ENCODE measurements at regions not wholly inside any gene's neighbourhood (a gene's known extent, or its start where the extent isn't known, plus 50 kb on each side); places are given as distances from the start of the nearest gene placed in this dataset.

DNA sequence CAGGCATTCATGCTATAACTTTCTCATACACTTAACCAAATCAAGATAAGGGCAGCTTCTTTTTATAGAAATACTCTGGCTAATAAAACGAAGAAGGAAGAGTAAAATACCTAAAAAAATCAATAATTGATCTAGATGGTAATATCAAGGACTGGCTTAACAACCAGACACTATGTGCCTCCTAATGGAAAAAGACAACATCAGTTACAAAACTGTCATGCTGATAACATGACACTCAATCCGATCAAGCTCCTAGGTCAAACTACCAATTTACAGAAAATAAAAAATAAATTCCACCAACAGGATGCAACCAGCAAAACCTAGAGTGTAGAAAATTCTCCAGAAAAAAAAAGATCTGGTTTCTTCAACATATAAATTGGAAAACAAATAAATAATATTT lies 634.6 kb downstream of the IGSF11 start:
- H3K36me3 ChIP-seq (ENCODE audit: insufficient read depth) = no peaks in the 10 kb centered on the region
- no peak for DNase-seq (ENCODE audit: low spot score)
- no peaks in the 10 kb centered on the region for H3K27me3 ChIP-seq (ENCODE audit: insufficient read depth)
- no peaks in the 10 kb centered on the region for H3K9me3 Mint-ChIP-seq
- no peak overlapping the region for H3K27ac Mint-ChIP-seq
- no peak for ATAC-seq
- no peak overlapping the region for H3K4me3 ChIP-seq
- no peak overlapping the region for H2AFZ ChIP-seq
- no peaks in the 10 kb centered on the region for H4K20me1 ChIP-seq (replicated peaks; ENCODE audit: insufficient read depth)
- no peaks in the 10 kb centered on the region for H3K4me1 Mint-ChIP-seq
- H3K27ac ChIP-seq (ENCODE audit: low read depth) = no peak overlapping the region
- H3K9me2 ChIP-seq (ENCODE audit: insufficient read depth) = no peaks in the 10 kb centered on the region
- no peaks in the 10 kb centered on the region for H3K4me1 ChIP-seq (ENCODE audit: insufficient read depth)
- no peaks in the 10 kb centered on the region for H3F3A ChIP-seq (replicated peaks; ENCODE audit: low read depth)
- H3K79me2 ChIP-seq (replicated peaks; ENCODE audit: insufficient read depth) = no peaks in the 10 kb centered on the region
- H3K4me2 ChIP-seq = no peak overlapping the region
- H3K36me3 Mint-ChIP-seq (ENCODE audit: low read depth) = no peaks in the 10 kb centered on the region
- no peaks in the 10 kb centered on the region for H3K27me3 Mint-ChIP-seq (ENCODE audit: insufficient read depth, low read depth, poor library complexity)
- no peak overlapping the region for H3K4me3 Mint-ChIP-seq
- TF ChIP-seq CREB1 (CRISPR knock-in tag; IDR thresholded peaks at IDR 0.05; ENCODE audit: low read depth) (no peak), EZH2 (IDR thresholded peaks at IDR 0.05; ENCODE audit: low read depth, unreplicated experiment) (no peak), CTCF (conservative IDR thresholded peaks at IDR 0.05; ENCODE audit: low read depth in 2 of 2) (no peak), JUNB (IDR thresholded peaks at IDR 0.05; ENCODE audit: unreplicated experiment) (no peak), ZNF114 (CRISPR knock-in tag; IDR thresholded peaks at IDR 0.05) (no peak), NANOG (IDR thresholded peaks at IDR 0.05; ENCODE audit: borderline replicate concordance) (no peak), STAT1 (IDR thresholded peaks at IDR 0.05; ENCODE audit: unreplicated experiment) (no peak), POLR2AphosphoS5 (IDR thresholded peaks at IDR 0.05; ENCODE audit: low read depth) (no peak), ZNF331 (CRISPR knock-in tag; IDR thresholded peaks at IDR 0.05; ENCODE audit: low read depth) (no peak), EZH2phosphoT487 (IDR thresholded peaks at IDR 0.05; ENCODE audit: unreplicated experiment) (no peak)
- TF ChIP-seq, protein P1, sequence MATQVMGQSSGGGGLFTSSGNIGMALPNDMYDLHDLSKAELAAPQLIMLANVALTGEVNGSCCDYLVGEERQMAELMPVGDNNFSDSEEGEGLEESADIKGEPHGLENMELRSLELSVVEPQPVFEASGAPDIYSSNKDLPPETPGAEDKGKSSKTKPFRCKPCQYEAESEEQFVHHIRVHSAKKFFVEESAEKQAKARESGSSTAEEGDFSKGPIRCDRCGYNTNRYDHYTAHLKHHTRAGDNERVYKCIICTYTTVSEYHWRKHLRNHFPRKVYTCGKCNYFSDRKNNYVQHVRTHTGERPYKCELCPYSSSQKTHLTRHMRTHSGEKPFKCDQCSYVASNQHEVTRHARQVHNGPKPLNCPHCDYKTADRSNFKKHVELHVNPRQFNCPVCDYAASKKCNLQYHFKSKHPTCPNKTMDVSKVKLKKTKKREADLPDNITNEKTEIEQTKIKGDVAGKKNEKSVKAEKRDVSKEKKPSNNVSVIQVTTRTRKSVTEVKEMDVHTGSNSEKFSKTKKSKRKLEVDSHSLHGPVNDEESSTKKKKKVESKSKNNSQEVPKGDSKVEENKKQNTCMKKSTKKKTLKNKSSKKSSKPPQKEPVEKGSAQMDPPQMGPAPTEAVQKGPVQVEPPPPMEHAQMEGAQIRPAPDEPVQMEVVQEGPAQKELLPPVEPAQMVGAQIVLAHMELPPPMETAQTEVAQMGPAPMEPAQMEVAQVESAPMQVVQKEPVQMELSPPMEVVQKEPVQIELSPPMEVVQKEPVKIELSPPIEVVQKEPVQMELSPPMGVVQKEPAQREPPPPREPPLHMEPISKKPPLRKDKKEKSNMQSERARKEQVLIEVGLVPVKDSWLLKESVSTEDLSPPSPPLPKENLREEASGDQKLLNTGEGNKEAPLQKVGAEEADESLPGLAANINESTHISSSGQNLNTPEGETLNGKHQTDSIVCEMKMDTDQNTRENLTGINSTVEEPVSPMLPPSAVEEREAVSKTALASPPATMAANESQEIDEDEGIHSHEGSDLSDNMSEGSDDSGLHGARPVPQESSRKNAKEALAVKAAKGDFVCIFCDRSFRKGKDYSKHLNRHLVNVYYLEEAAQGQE (IDR thresholded peaks at IDR 0.05; ENCODE audit: unreplicated experiment) = no peak
- TF ChIP-seq, protein P2, sequence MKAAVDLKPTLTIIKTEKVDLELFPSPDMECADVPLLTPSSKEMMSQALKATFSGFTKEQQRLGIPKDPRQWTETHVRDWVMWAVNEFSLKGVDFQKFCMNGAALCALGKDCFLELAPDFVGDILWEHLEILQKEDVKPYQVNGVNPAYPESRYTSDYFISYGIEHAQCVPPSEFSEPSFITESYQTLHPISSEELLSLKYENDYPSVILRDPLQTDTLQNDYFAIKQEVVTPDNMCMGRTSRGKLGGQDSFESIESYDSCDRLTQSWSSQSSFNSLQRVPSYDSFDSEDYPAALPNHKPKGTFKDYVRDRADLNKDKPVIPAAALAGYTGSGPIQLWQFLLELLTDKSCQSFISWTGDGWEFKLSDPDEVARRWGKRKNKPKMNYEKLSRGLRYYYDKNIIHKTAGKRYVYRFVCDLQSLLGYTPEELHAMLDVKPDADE (IDR thresholded peaks at IDR 0.05) = no peak
- TF ChIP-seq, protein P3, sequence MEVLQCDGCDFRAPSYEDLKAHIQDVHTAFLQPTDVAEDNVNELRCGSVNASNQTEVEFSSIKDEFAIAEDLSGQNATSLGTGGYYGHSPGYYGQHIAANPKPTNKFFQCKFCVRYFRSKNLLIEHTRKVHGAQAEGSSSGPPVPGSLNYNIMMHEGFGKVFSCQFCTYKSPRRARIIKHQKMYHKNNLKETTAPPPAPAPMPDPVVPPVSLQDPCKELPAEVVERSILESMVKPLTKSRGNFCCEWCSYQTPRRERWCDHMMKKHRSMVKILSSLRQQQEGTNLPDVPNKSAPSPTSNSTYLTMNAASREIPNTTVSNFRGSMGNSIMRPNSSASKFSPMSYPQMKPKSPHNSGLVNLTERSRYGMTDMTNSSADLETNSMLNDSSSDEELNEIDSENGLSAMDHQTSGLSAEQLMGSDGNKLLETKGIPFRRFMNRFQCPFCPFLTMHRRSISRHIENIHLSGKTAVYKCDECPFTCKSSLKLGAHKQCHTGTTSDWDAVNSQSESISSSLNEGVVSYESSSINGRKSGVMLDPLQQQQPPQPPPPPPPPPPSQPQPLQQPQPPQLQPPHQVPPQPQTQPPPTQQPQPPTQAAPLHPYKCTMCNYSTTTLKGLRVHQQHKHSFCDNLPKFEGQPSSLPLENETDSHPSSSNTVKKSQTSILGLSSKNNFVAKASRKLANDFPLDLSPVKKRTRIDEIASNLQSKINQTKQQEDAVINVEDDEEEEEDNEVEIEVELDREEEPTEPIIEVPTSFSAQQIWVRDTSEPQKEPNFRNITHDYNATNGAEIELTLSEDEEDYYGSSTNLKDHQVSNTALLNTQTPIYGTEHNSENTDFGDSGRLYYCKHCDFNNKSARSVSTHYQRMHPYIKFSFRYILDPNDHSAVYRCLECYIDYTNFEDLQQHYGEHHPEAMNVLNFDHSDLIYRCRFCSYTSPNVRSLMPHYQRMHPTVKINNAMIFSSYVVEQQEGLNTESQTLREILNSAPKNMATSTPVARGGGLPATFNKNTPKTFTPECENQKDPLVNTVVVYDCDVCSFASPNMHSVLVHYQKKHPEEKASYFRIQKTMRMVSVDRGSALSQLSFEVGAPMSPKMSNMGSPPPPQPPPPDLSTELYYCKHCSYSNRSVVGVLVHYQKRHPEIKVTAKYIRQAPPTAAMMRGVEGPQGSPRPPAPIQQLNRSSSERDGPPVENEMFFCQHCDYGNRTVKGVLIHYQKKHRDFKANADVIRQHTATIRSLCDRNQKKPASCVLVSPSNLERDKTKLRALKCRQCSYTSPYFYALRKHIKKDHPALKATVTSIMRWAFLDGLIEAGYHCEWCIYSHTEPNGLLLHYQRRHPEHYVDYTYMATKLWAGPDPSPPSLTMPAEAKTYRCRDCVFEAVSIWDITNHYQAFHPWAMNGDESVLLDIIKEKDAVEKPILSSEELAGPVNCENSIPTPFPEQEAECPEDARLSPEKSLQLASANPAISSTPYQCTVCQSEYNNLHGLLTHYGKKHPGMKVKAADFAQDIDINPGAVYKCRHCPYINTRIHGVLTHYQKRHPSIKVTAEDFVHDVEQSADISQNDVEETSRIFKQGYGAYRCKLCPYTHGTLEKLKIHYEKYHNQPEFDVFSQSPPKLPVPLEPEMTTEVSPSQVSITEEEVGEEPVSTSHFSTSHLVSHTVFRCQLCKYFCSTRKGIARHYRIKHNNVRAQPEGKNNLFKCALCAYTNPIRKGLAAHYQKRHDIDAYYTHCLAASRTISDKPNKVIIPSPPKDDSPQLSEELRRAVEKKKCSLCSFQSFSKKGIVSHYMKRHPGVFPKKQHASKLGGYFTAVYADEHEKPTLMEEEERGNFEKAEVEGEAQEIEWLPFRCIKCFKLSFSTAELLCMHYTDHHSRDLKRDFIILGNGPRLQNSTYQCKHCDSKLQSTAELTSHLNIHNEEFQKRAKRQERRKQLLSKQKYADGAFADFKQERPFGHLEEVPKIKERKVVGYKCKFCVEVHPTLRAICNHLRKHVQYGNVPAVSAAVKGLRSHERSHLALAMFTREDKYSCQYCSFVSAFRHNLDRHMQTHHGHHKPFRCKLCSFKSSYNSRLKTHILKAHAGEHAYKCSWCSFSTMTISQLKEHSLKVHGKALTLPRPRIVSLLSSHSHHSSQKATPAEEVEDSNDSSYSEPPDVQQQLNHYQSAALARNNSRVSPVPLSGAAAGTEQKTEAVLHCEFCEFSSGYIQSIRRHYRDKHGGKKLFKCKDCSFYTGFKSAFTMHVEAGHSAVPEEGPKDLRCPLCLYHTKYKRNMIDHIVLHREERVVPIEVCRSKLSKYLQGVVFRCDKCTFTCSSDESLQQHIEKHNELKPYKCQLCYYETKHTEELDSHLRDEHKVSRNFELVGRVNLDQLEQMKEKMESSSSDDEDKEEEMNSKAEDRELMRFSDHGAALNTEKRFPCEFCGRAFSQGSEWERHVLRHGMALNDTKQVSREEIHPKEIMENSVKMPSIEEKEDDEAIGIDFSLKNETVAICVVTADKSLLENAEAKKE (CRISPR knock-in tag; IDR thresholded peaks at IDR 0.05) = no peak

Measured in GM23338 (cell line).